ENCODE measurements at regions not wholly inside any gene's neighbourhood (a gene's known extent, or its start where the extent isn't known, plus 50 kb on each side); places are given as distances from the start of the nearest gene placed in this dataset.

DNA sequence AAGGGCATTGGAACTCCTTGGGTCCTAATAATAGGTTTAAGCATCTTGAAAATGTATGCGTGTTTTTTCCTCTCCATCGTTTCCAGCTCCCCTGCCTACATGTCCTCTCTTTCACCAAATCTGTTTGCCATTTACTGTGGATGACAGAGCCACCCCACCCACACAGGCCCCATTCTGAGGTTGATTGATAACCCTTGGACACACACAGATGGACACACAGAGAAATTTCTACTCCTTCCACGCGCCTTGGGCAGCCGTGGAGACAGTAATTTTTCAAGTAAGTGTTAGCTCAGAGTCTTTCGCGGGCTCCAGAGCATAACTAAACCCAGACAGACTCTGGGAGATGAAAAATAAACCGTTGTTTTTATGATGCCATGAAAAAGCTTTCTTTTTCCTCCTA lies 103.3 kb upstream of the NLRP1 start:
- no peak overlapping the region for H3K4me2 ChIP-seq (ENCODE audit: insufficient read depth, low read length)
- H3K9me3 ChIP-seq (ENCODE audit: low read depth, low read length) = no peaks in the 10 kb centered on the region
- H3K4me1 ChIP-seq (ENCODE audit: insufficient read depth, low read length) = no peaks in the 10 kb centered on the region
- no peaks in the 10 kb centered on the region for H4K20me1 ChIP-seq (ENCODE audit: insufficient read depth, low read length)
- H2AFZ ChIP-seq (ENCODE audit: low read length) = no peak overlapping the region
- DNase-seq (ENCODE audit: insufficient read length, low spot score, missing footprints) = no peak
- TF ChIP-seq, protein P1, sequence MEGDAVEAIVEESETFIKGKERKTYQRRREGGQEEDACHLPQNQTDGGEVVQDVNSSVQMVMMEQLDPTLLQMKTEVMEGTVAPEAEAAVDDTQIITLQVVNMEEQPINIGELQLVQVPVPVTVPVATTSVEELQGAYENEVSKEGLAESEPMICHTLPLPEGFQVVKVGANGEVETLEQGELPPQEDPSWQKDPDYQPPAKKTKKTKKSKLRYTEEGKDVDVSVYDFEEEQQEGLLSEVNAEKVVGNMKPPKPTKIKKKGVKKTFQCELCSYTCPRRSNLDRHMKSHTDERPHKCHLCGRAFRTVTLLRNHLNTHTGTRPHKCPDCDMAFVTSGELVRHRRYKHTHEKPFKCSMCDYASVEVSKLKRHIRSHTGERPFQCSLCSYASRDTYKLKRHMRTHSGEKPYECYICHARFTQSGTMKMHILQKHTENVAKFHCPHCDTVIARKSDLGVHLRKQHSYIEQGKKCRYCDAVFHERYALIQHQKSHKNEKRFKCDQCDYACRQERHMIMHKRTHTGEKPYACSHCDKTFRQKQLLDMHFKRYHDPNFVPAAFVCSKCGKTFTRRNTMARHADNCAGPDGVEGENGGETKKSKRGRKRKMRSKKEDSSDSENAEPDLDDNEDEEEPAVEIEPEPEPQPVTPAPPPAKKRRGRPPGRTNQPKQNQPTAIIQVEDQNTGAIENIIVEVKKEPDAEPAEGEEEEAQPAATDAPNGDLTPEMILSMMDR (IDR thresholded peaks at IDR 0.05; ENCODE audit: extremely low read depth, low read depth, low read length) = no peak
- H3K27ac ChIP-seq (ENCODE audit: low read depth, low read length) = no peak overlapping the region
- peaks cover 10% of the 10 kb centered on the region for H3K27me3 ChIP-seq (ENCODE audit: insufficient read depth, low read length)
- H3K36me3 ChIP-seq (ENCODE audit: insufficient read depth, low read length) = no peaks in the 10 kb centered on the region
- no peaks in the 10 kb centered on the region for H3K79me2 ChIP-seq (ENCODE audit: insufficient read depth, low read length)
- no peak overlapping the region for H3K4me3 ChIP-seq (ENCODE audit: insufficient read depth, low read length)

DNA sequence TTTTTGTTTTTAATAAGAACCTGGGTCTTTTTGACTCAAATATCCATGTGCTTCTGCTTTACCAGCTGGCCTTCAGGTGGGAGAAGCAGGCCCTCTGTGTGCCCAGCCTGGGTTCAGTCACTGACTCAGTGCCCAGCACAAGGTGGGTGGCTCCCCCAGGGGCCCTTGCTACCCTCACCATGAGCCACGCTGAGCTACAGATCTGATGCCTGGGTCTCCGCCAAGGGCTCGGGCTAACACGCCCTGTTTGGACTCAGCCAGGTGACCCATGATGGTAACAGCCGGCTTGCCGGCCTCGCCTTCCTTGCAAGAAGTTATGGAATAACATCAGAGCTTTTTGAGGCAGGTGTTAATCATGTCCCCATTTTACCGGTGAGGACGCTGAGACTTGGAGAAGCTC lies 109.5 kb upstream of the NLRP1 start:
- Histone ChIP-seq H3K36me3 (ENCODE audit: insufficient read depth, low read length) (no peaks in the 10 kb centered on the region), H3K79me2 (ENCODE audit: insufficient read depth, low read length) (no peaks in the 10 kb centered on the region), H2AFZ (ENCODE audit: low read length) (no peak overlapping the region), H3K27me3 (ENCODE audit: insufficient read depth, low read length) (peaks cover 16% of the 10 kb centered on the region), H3K4me2 (ENCODE audit: insufficient read depth, low read length) (no peak overlapping the region), H4K20me1 (ENCODE audit: insufficient read depth, low read length) (no peaks in the 10 kb centered on the region), H3K4me1 (ENCODE audit: insufficient read depth, low read length) (no peaks in the 10 kb centered on the region), H3K9me3 (ENCODE audit: low read depth, low read length) (no peaks in the 10 kb centered on the region), H3K27ac (ENCODE audit: low read depth, low read length) (no peak overlapping the region), H3K4me3 (ENCODE audit: insufficient read depth, low read length) (no peak overlapping the region)
- TF ChIP-seq, protein P1 (IDR thresholded peaks at IDR 0.05; ENCODE audit: extremely low read depth, low read depth, low read length) = no peak
- no peak for DNase-seq (ENCODE audit: insufficient read length, low spot score, missing footprints)

DNA sequence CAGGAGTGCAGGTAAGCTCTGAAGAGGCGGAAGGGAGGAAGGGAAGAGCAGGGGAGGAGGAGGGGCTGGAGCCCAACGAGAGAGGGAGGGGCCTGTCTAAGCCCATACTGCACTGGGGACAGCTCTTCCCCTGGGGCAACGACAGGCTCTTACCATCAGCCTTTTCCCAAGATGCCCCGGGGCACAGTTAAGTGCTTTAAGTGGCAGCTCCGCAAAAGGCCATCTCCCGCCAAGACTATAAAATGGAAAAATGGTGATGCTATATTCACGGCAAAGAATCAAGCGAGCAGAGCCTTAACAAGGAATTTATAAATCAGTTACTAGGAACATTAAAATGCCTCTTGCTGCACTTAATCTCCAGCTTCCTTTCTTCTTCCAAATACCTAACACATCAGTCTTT lies 110.2 kb upstream of the NLRP1 start:
- no peak for DNase-seq (ENCODE audit: insufficient read length, low spot score, missing footprints)
- H3K27ac ChIP-seq (ENCODE audit: low read depth, low read length) = no peak overlapping the region
- no peaks in the 10 kb centered on the region for H3K4me1 ChIP-seq (ENCODE audit: insufficient read depth, low read length)
- TF ChIP-seq, protein P1 (IDR thresholded peaks at IDR 0.05; ENCODE audit: extremely low read depth, low read depth, low read length) = no peak
- H3K36me3 ChIP-seq (ENCODE audit: insufficient read depth, low read length) = no peaks in the 10 kb centered on the region
- H2AFZ ChIP-seq (ENCODE audit: low read length) = no peak overlapping the region
- no peaks in the 10 kb centered on the region for H4K20me1 ChIP-seq (ENCODE audit: insufficient read depth, low read length)
- H3K79me2 ChIP-seq (ENCODE audit: insufficient read depth, low read length) = no peaks in the 10 kb centered on the region
- no peak overlapping the region for H3K4me3 ChIP-seq (ENCODE audit: insufficient read depth, low read length)
- H3K27me3 ChIP-seq (ENCODE audit: insufficient read depth, low read length) = peaks cover 21% of the 10 kb centered on the region
- no peaks in the 10 kb centered on the region for H3K9me3 ChIP-seq (ENCODE audit: low read depth, low read length)
- no peak overlapping the region for H3K4me2 ChIP-seq (ENCODE audit: insufficient read depth, low read length)

DNA sequence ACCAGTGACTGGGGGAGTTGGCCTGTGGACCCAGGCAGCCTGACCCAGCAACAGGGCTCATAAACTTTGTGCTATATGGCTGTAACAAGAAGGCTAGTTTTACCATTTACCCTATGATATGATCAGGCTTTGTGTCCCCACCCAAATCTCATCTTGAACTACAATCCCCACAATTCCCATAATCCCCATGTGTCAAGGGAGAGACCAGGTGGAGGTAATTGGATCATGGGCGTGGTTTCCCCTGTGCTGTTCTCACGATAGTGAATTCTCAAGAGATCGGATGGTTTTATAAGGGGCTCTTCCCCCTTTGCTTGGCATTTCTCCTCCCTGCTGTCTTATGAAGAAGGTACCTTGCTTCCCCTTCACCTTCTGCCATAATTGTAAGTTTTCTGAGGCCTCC lies 111.2 kb upstream of the NLRP1 start:
- Histone ChIP-seq H3K4me1 (ENCODE audit: insufficient read depth, low read length) (no peaks in the 10 kb centered on the region), H3K36me3 (ENCODE audit: insufficient read depth, low read length) (no peaks in the 10 kb centered on the region), H3K9me3 (ENCODE audit: low read depth, low read length) (no peaks in the 10 kb centered on the region), H3K79me2 (ENCODE audit: insufficient read depth, low read length) (no peaks in the 10 kb centered on the region), H3K27me3 (ENCODE audit: insufficient read depth, low read length) (peaks cover 18% of the 10 kb centered on the region), H3K4me2 (ENCODE audit: insufficient read depth, low read length) (no peak overlapping the region), H2AFZ (ENCODE audit: low read length) (no peak overlapping the region), H3K27ac (ENCODE audit: low read depth, low read length) (no peak overlapping the region), H3K4me3 (ENCODE audit: insufficient read depth, low read length) (no peak overlapping the region), H4K20me1 (ENCODE audit: insufficient read depth, low read length) (no peaks in the 10 kb centered on the region)
- TF ChIP-seq, protein P1 (IDR thresholded peaks at IDR 0.05; ENCODE audit: extremely low read depth, low read depth, low read length) = no peak
- no peak for DNase-seq (ENCODE audit: insufficient read length, low spot score, missing footprints)

All from osteoblast (primary cell).